Neuronal stem cell (in vitro differentiated cells): ENCODE measurements at regions not wholly inside any gene's neighbourhood (a gene's known extent, or its start where the extent isn't known, plus 50 kb on each side); places are given as distances from the start of the nearest gene placed in this dataset.

ENCODE experiments used
- DNase-seq: peaks from one replicate; pipeline ENCODE4 v3.0.0-alpha.2; 2013; ENCODE audit warnings: low spot score
- H2AFZ ChIP-seq: one replicate; pipeline ENCODE4 v1.6.1; 2013; ENCODE audit warnings: mild to moderate bottlenecking, low read length, inconsistent platforms
- H2AK5ac ChIP-seq: 2 replicates; pipeline ENCODE4 v1.6.1; 2013; ENCODE audit warnings: low read depth, mild to moderate bottlenecking, inconsistent platforms, low read length, moderate library complexity, mixed read lengths
- H2BK120ac ChIP-seq: 2 replicates; pipeline ENCODE4 v1.6.1; 2013; ENCODE audit warnings: low read depth, mild to moderate bottlenecking, inconsistent platforms, low read length, moderate library complexity, mixed read lengths
- H2BK12ac ChIP-seq: one replicate; pipeline ENCODE4 v1.6.1; 2013; ENCODE audit warnings: low read length, inconsistent platforms
- H2BK15ac ChIP-seq: 2 replicates; pipeline ENCODE4 v1.6.1; 2013; ENCODE audit warnings: mild to moderate bottlenecking, low read length, inconsistent platforms, mixed read lengths
- H2BK5ac ChIP-seq: one replicate; pipeline ENCODE4 v1.6.1; 2013; ENCODE audit warnings: inconsistent platforms, mild to moderate bottlenecking, low read length, moderate library complexity
- H3K14ac ChIP-seq: one replicate; pipeline ENCODE4 v1.6.1; 2013; ENCODE audit warnings: low read length, inconsistent platforms
- H3K18ac ChIP-seq: 2 replicates; pipeline ENCODE4 v1.6.1; 2013; ENCODE audit warnings: low read length, inconsistent platforms
- H3K23ac ChIP-seq: 2 replicates; pipeline ENCODE4 v1.6.1; 2013; ENCODE audit warnings: low read depth, mild to moderate bottlenecking, mixed read lengths, low read length, inconsistent platforms; ENCODE audit not compliant: poor library complexity
- H3K27ac ChIP-seq: replicated peaks from 3 replicates; pipeline ENCODE4 v1.5.1; 2013; ENCODE audit warnings: low read length, inconsistent platforms
- H3K27me3 ChIP-seq, 3 experiments: 2 replicates each; pipeline ENCODE4 v1.6.1; 2013; ENCODE audit warnings: low read length in 3 of 3, mild to moderate bottlenecking in 2 of 3, inconsistent platforms in 1 of 3, low read depth in 1 of 3, mixed read lengths in 1 of 3, moderate library complexity in 1 of 3; ENCODE audit not compliant: control insufficient read depth in 3 of 3, insufficient read depth in 3 of 3
- H3K36me3 ChIP-seq, 2 donors: replicated peaks in 1 of 2; 2 replicates each; pipeline ENCODE4 v1.6.1; 2013; ENCODE audit warnings: low read length in 2 of 2; ENCODE audit not compliant: control insufficient read depth in 2 of 2, insufficient read depth in 2 of 2
- H3K4ac ChIP-seq: 2 replicates; pipeline ENCODE4 v1.6.1; 2013; ENCODE audit warnings: inconsistent platforms, mild to moderate bottlenecking, low read length, moderate library complexity
- H3K4me1 ChIP-seq, 2 donors: 1 replicate in 1 of 2; 2 replicates in 1 of 2; pipeline ENCODE4 v1.6.1; 2013; ENCODE audit warnings: low read length in 2 of 2, low read depth in 1 of 2; ENCODE audit not compliant: control insufficient read depth in 2 of 2, insufficient read depth in 1 of 2
- H3K4me2 ChIP-seq: one replicate; pipeline ENCODE4 v1.6.1; 2013; ENCODE audit warnings: mild to moderate bottlenecking, low read length, inconsistent platforms; ENCODE audit not compliant: insufficient read depth, poor library complexity, severe bottlenecking
- H3K4me3 ChIP-seq, 2 donors: 2 replicates each; pipeline ENCODE4 v1.5.1; 2013; ENCODE audit warnings: low read length in 2 of 2, mild to moderate bottlenecking in 2 of 2, inconsistent platforms in 1 of 2, moderate library complexity in 1 of 2
- H3K79me1 ChIP-seq: one replicate; pipeline ENCODE4 v1.6.1; 2013; ENCODE audit warnings: low read depth, mild to moderate bottlenecking, inconsistent platforms, low read length, moderate library complexity
- H3K9ac ChIP-seq: one replicate; pipeline ENCODE4 v1.6.1; 2013; ENCODE audit warnings: mild to moderate bottlenecking, low read depth, low read length, inconsistent platforms; ENCODE audit not compliant: poor library complexity
- H3K9me3 ChIP-seq, 2 donors: replicated peaks in 1 of 2; 2 replicates each; pipeline versions ENCODE3 to v1.6.1; 2013; ENCODE audit warnings: low read length in 2 of 2, mild to moderate bottlenecking in 2 of 2, inconsistent platforms in 1 of 2, low read depth in 1 of 2, mixed read lengths in 1 of 2, moderate library complexity in 1 of 2; ENCODE audit not compliant: control insufficient read depth in 2 of 2, insufficient read depth in 1 of 2
- H4K8ac ChIP-seq: one replicate; pipeline ENCODE4 v1.6.1; 2013; ENCODE audit warnings: low read depth, mild to moderate bottlenecking, inconsistent platforms, low read length, moderate library complexity
- H4K91ac ChIP-seq: one replicate; pipeline ENCODE4 v1.6.1; 2013; ENCODE audit warnings: low read length, low read depth, mild to moderate bottlenecking, inconsistent platforms; ENCODE audit not compliant: poor library complexity
- WGBS, 2 donors: extraction: QIAGEN DNeasy Blood & Tissue Kit; methylation state at CpG; one replicate each; pipeline ENCODE4 v1.1.7; 2013; ENCODE audit warnings: missing lambda C conversion rate in 2 of 2, mixed read lengths in 1 of 2; ENCODE audit not compliant: insufficient read length in 2 of 2, insufficient replicate concordance in 1 of 2; ENCODE audit errors: extremely low coverage in 2 of 2; 5-methylcytosine and 5-hydroxymethylcytosine counted together

- H2AFZ ChIP-seq = no peak overlapping the region
- no peaks in the 10 kb centered on the region for H3K9me3 ChIP-seq
- no peak overlapping the region for H2BK5ac ChIP-seq
- no peak overlapping the region for H2BK120ac ChIP-seq
- H3K36me3 ChIP-seq = no peaks in the 10 kb centered on the region
- H2AK5ac ChIP-seq = no peak overlapping the region
- no peak for DNase-seq
- no peak overlapping the region for H3K14ac ChIP-seq
- no peak overlapping the region for H3K9ac ChIP-seq
- H3K18ac ChIP-seq = no peak overlapping the region
- H2BK15ac ChIP-seq = no peak overlapping the region
- H3K4me2 ChIP-seq = no peak overlapping the region
- no peak overlapping the region for H4K91ac ChIP-seq
- no peaks in the 10 kb centered on the region for H3K4me1 ChIP-seq
- H4K8ac ChIP-seq = no peak overlapping the region
- no peaks in the 10 kb centered on the region for H3K79me1 ChIP-seq
- H3K4me3 ChIP-seq = no peak overlapping the region
- no CpG with 5 or more reads among the region's 5 CpGs for WGBS, 2 donors
- H3K4ac ChIP-seq = no peak overlapping the region
- no peak overlapping the region for H2BK12ac ChIP-seq
- no peaks in the 10 kb centered on the region for H3K27me3 ChIP-seq
- H3K23ac ChIP-seq = no peak overlapping the region
- no peak overlapping the region for H3K27ac ChIP-seq
Observed at GRCh38 chr3:36060950-36061349, 319.4 kb upstream of the STAC start.

- Histone ChIP-seq H3K4ac (no peak overlapping the region), H4K91ac (no peak overlapping the region), H3K27me3 (no peaks in the 10 kb centered on the region), H2AK5ac (no peak overlapping the region), H3K36me3 (no peaks in the 10 kb centered on the region), H2BK15ac (no peak overlapping the region), H3K4me2 (no peak overlapping the region), H3K27ac (no peak overlapping the region), H3K9me3 (no peaks in the 10 kb centered on the region), H3K4me3 (no peak overlapping the region), H3K79me1 (no peaks in the 10 kb centered on the region), H2BK12ac (no peak overlapping the region), H3K14ac (no peak overlapping the region), H3K18ac (no peak overlapping the region), H4K8ac (no peak overlapping the region), H2BK5ac (no peak overlapping the region), H3K9ac (no peak overlapping the region), H3K23ac (no peak overlapping the region), H2AFZ (no peak overlapping the region), H2BK120ac (no peak overlapping the region), H3K4me1 (no peaks in the 10 kb centered on the region)
- WGBS, 2 donors = no CpG with 5 or more reads among the region's 2 CpGs
- no peak for DNase-seq
Observed at GRCh38 chr3:36063992-36064391, 316.3 kb upstream of the STAC start.

DNA sequence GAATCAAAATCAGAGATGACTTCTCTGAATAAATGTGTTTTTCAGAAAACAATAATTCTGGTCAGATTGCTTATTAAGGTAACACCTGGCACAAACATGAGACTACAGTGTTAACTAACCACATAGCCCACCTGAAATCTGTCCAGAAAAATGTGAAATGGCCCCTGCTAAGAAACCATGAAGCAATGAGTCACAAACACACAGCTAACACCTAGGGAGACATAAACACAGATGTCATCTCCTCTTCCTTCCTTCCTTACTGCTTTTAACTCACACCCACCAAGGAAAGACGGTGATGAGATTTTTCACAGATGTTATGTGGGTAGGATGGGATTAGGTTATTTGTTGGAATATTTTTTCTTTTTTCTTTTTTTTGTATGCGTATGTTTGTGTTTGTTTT, 315.0 kb upstream of the STAC start:
- Histone ChIP-seq H3K36me3 (no peaks in the 10 kb centered on the region), H2BK12ac (no peak overlapping the region), H3K4me2 (no peak overlapping the region), H2BK15ac (no peak overlapping the region), H2AK5ac (no peak overlapping the region), H4K8ac (no peak overlapping the region), H2BK120ac (no peak overlapping the region), H3K4me1 (no peaks in the 10 kb centered on the region), H3K4ac (no peak overlapping the region), H3K4me3 (no peak overlapping the region), H3K14ac (no peak overlapping the region), H3K23ac (no peak overlapping the region), H3K9ac (no peak overlapping the region), H2AFZ (no peak overlapping the region), H3K27me3 (no peaks in the 10 kb centered on the region), H4K91ac (no peak overlapping the region), H2BK5ac (no peak overlapping the region), H3K79me1 (no peaks in the 10 kb centered on the region), H3K27ac (no peak overlapping the region), H3K9me3 (no peaks in the 10 kb centered on the region), H3K18ac (no peak overlapping the region)
- no CpG with 5 or more reads among the region's 2 CpGs for WGBS, 2 donors
- no peak for DNase-seq

DNA sequence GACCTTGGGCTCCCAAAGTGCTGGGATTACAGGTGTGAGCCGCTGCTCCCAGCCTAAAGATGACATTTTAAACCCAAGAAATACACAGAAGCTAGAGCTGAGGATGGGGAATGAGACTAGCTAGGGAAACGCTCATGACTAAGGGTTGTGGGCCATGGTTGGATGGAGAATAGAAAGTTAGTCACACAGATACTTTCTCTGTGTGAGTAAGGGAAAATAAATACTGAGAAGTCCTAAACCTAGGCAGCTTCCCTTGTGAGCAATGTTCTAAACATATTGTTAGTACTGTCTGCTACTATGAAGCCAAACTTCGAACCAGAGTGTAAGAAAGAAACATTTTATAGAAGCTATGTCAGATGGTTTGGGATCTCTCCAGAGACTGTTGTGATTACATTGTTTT, 304.8 kb upstream of the STAC start:
- Histone ChIP-seq H3K9me3 (no peaks in the 10 kb centered on the region), H4K8ac (no peak overlapping the region), H4K91ac (no peak overlapping the region), H3K23ac (no peak overlapping the region), H3K27me3 (no peaks in the 10 kb centered on the region), H3K36me3 (no peaks in the 10 kb centered on the region), H3K4me2 (no peak overlapping the region), H3K14ac (no peak overlapping the region), H2BK5ac (no peak overlapping the region), H2BK15ac (no peak overlapping the region), H2AFZ (no peak overlapping the region), H2BK12ac (no peak overlapping the region), H3K9ac (no peak overlapping the region), H3K27ac (no peak overlapping the region), H3K4ac (no peak overlapping the region), H3K4me1 (no peaks in the 10 kb centered on the region), H3K79me1 (no peaks in the 10 kb centered on the region), H3K18ac (no peak overlapping the region), H2AK5ac (no peak overlapping the region), H3K4me3 (no peak overlapping the region), H2BK120ac (no peak overlapping the region)
- WGBS, 2 donors = no CpG with 5 or more reads among the region's 3 CpGs
- DNase-seq = no peak
